DOHH2 (cell line): ENCODE measurements at regions not wholly inside any gene's neighbourhood (a gene's known extent, or its start where the extent isn't known, plus 50 kb on each side); places are given as distances from the start of the nearest gene placed in this dataset.

Source experiments
- H3F3A ChIP-seq: fragments of 200-600 bp; sonication (generic), shearing (Covaris generic); 2 replicates; pipeline ENCODE4 v1.6.0; 2016; ENCODE audit warnings: antibody characterized with exemption, mild to moderate bottlenecking; ENCODE audit not compliant: control insufficient read depth, insufficient read depth
- H3K27ac ChIP-seq: fragments of 200-600 bp; sonication (generic); 2 replicates; pipeline ENCODE4 v1.5.1; 2014; ENCODE audit warnings: low read depth, mild to moderate bottlenecking, low read length, moderate library complexity
- H3K27me3 ChIP-seq: fragments of 200-600 bp; sonication (generic); 2 replicates; pipeline ENCODE4 v1.6.1; 2014; ENCODE audit warnings: mild to moderate bottlenecking, low read length, mixed read lengths; ENCODE audit not compliant: control insufficient read depth
- H3K36me3 ChIP-seq: fragments of 200-600 bp; sonication (generic); 2 replicates; pipeline ENCODE4 v1.6.1; 2014; ENCODE audit warnings: mild to moderate bottlenecking, low read length, moderate library complexity, mixed read lengths; ENCODE audit not compliant: control insufficient read depth
- H3K4me1 ChIP-seq: fragments of 200-600 bp; sonication (generic); 2 replicates; pipeline ENCODE4 v1.6.1; 2014; ENCODE audit warnings: mild to moderate bottlenecking, low read length, mixed read lengths; ENCODE audit not compliant: control insufficient read depth
- H3K4me2 ChIP-seq: fragments of 200-600 bp; sonication (generic); 2 replicates; pipeline ENCODE4 v1.6.0; 2014; ENCODE audit warnings: mild to moderate bottlenecking, low read length, moderate library complexity
- H3K4me3 ChIP-seq: fragments of 200-600 bp; sonication (generic); 2 replicates; pipeline ENCODE4 v1.5.1; 2014; ENCODE audit warnings: mild to moderate bottlenecking, low read length, mixed read lengths
- H3K79me2 ChIP-seq: fragments of 200-600 bp; sonication (generic); 2 replicates; pipeline ENCODE4 v1.6.1; 2014; ENCODE audit warnings: mild to moderate bottlenecking, low read length, mixed read lengths; ENCODE audit not compliant: control insufficient read depth
- H3K9me2 ChIP-seq: fragments of 200-600 bp; sonication (generic); replicated peaks from 2 replicates; pipeline ENCODE4 v1.6.1; 2014; ENCODE audit warnings: mild to moderate bottlenecking, low read length, mixed read lengths; ENCODE audit not compliant: control insufficient read depth
- H3K9me3 ChIP-seq: fragments of 200-600 bp; sonication (generic); 2 replicates; pipeline ENCODE4 v1.6.1; 2014; ENCODE audit warnings: antibody characterized with exemption, low read length, mixed read lengths; ENCODE audit not compliant: control insufficient read depth, insufficient read depth
- H4K20me1 ChIP-seq: fragments of 200-600 bp; sonication (generic); 2 replicates; pipeline ENCODE4 v1.6.0; 2014; ENCODE audit warnings: low read depth, mild to moderate bottlenecking, antibody characterized with exemption, low read length, moderate library complexity; ENCODE audit not compliant: control insufficient read depth, insufficient read depth
- CTCF ChIP-seq: fragments of 200-600 bp; sonication (generic); IDR thresholded peaks from one replicate; pipeline ENCODE4 v1.5.1; 2014; ENCODE audit warnings: antibody characterized with exemption, mild to moderate bottlenecking, low read depth, low read length; ENCODE audit not compliant: poor library complexity, severe bottlenecking
- EZH2phosphoT487 ChIP-seq: fragments of 200-600 bp; sonication (generic); IDR thresholded peaks from 2 replicates; pipeline ENCODE4 v1.6.1; 2017; ENCODE audit warnings: borderline replicate concordance, mild to moderate bottlenecking, antibody characterized with exemption, low read length, moderate library complexity, mixed read lengths

- no peaks in the 10 kb centered on the region for H3F3A ChIP-seq
- no peaks in the 10 kb centered on the region for H3K36me3 ChIP-seq
- TF ChIP-seq EZH2phosphoT487 (no peak), CTCF (no peak)
- H3K9me2 ChIP-seq = no peaks in the 10 kb centered on the region
- H3K4me3 ChIP-seq = no peak overlapping the region
- H3K79me2 ChIP-seq = no peaks in the 10 kb centered on the region
- peaks cover 17% of the 10 kb centered on the region for H3K4me1 ChIP-seq
- H3K27ac ChIP-seq = no peak overlapping the region
- no peaks in the 10 kb centered on the region for H3K27me3 ChIP-seq
- H3K4me2 ChIP-seq = no peak overlapping the region
- no peaks in the 10 kb centered on the region for H4K20me1 ChIP-seq
- H3K9me3 ChIP-seq = no peaks in the 10 kb centered on the region
Measured at GRCh38 chr5:124574521-124575436, 171.7 kb downstream of the ZNF608 start.

GRCh38 chr5:124572971-124573370 is 173.5 kb downstream of the ZNF608 start:
- no peaks in the 10 kb centered on the region for H3K79me2 ChIP-seq
- no peaks in the 10 kb centered on the region for H3K9me3 ChIP-seq
- H3K27ac ChIP-seq = no peak overlapping the region
- no peaks in the 10 kb centered on the region for H4K20me1 ChIP-seq
- H3F3A ChIP-seq = no peaks in the 10 kb centered on the region
- H3K4me1 ChIP-seq = peaks cover 17% of the 10 kb centered on the region
- H3K4me2 ChIP-seq = no peak overlapping the region
- TF ChIP-seq EZH2phosphoT487 = no peak
- no peak for TF ChIP-seq CTCF
- H3K36me3 ChIP-seq = no peaks in the 10 kb centered on the region
- H3K9me2 ChIP-seq = no peaks in the 10 kb centered on the region
- H3K27me3 ChIP-seq = no peaks in the 10 kb centered on the region
- no peak overlapping the region for H3K4me3 ChIP-seq

GRCh38 chr5:124570285-124571035 is 176.0 kb downstream of the ZNF608 start:
- TF ChIP-seq EZH2phosphoT487 = no peak
- no peak for TF ChIP-seq CTCF
- Histone ChIP-seq H3K27ac (no peak overlapping the region), H3K9me2 (no peaks in the 10 kb centered on the region)

More at GRCh38 chr5:124570285-124571035, 176.0 kb downstream of the ZNF608 start:
- no peaks in the 10 kb centered on the region for H4K20me1 ChIP-seq
- H3K27me3 ChIP-seq = no peaks in the 10 kb centered on the region
- no peaks in the 10 kb centered on the region for H3K36me3 ChIP-seq
- no peak overlapping the region for H3K4me3 ChIP-seq
- no peaks in the 10 kb centered on the region for H3F3A ChIP-seq
- no peaks in the 10 kb centered on the region for H3K79me2 ChIP-seq
- no peaks in the 10 kb centered on the region for H3K9me3 ChIP-seq
- H3K4me2 ChIP-seq = no peak overlapping the region
- peaks cover 7% of the 10 kb centered on the region for H3K4me1 ChIP-seq
